ENCODE measurements at regions not wholly inside any gene's neighbourhood (a gene's known extent, or its start where the extent isn't known, plus 50 kb on each side); places are given as distances from the start of the nearest gene placed in this dataset.

- Histone ChIP-seq H3K36me3 (ENCODE audit: control insufficient read depth, insufficient read depth, low read length) (no peaks in the 10 kb centered on the region), H3K79me2 (ENCODE audit: control insufficient read depth, insufficient read depth, low read length) (no peaks in the 10 kb centered on the region), H3K4me1 (ENCODE audit: control insufficient read depth, extremely low read depth, insufficient read depth, low read length) (no peaks in the 10 kb centered on the region), H3K4me3 (replicated peaks in 1 of 4; ENCODE audit: control extremely low read depth in 1 of 4, insufficient read depth in 1 of 4, low read depth in 3 of 4, low read length in 4 of 4) (no peak overlapping the region), H3K27me3 (ENCODE audit: control insufficient read depth, insufficient read depth, low read length) (no peaks in the 10 kb centered on the region), H2AFZ (ENCODE audit: low read length) (no peak overlapping the region), H4K20me1 (ENCODE audit: control insufficient read depth, extremely low read depth, insufficient read depth, low read length) (no peaks in the 10 kb centered on the region), H3K4me2 (ENCODE audit: extremely low read depth, insufficient read depth, low read length) (no peak overlapping the region), H3K9ac (ENCODE audit: insufficient read depth, low read length) (no peak overlapping the region), H3K9me3 (ENCODE audit: control insufficient read depth, insufficient read depth, low read depth, low read length) (no peaks in the 10 kb centered on the region), H3K27ac (ENCODE audit: insufficient read depth, low read length) (no peak overlapping the region)
- no peak for DNase-seq (ENCODE audit: low read depth in 2 of 2)
- TF ChIP-seq EZH2 (IDR thresholded peaks at IDR 0.05; ENCODE audit: low read length, missing control alignments) = no peak
- TF ChIP-seq, protein P1, sequence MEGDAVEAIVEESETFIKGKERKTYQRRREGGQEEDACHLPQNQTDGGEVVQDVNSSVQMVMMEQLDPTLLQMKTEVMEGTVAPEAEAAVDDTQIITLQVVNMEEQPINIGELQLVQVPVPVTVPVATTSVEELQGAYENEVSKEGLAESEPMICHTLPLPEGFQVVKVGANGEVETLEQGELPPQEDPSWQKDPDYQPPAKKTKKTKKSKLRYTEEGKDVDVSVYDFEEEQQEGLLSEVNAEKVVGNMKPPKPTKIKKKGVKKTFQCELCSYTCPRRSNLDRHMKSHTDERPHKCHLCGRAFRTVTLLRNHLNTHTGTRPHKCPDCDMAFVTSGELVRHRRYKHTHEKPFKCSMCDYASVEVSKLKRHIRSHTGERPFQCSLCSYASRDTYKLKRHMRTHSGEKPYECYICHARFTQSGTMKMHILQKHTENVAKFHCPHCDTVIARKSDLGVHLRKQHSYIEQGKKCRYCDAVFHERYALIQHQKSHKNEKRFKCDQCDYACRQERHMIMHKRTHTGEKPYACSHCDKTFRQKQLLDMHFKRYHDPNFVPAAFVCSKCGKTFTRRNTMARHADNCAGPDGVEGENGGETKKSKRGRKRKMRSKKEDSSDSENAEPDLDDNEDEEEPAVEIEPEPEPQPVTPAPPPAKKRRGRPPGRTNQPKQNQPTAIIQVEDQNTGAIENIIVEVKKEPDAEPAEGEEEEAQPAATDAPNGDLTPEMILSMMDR (conservative IDR thresholded peaks at IDR 0.05 in 1 of 2, IDR thresholded peaks at IDR 0.05 in 1 of 2; ENCODE audit: low read depth in 1 of 2, low read length in 2 of 2) = no peak
These were observed 577.7 kb upstream of the NRG3 start for GRCh38 chr10:81297292-81297691.

DNA sequence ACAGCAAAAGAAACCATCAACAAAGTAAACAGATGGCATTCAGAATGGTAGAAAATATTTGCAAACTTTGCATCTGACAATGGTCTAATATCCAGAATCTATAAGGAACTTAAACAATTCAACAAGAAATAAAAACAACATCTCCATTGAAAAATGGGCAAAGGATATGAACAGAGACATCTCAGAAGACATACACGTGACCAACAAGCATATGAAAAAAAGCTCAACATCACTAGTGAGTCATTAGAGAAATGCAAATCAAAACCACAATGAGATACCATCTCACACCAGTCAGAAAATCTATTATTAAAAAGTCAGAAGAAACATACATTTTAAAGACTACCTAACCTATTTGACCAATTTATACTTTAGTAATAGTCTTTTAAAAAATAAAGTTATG is 571.3 kb upstream of the NRG3 start:
- H3K4me1 ChIP-seq (ENCODE audit: control insufficient read depth, extremely low read depth, insufficient read depth, low read length) = no peaks in the 10 kb centered on the region

DNA sequence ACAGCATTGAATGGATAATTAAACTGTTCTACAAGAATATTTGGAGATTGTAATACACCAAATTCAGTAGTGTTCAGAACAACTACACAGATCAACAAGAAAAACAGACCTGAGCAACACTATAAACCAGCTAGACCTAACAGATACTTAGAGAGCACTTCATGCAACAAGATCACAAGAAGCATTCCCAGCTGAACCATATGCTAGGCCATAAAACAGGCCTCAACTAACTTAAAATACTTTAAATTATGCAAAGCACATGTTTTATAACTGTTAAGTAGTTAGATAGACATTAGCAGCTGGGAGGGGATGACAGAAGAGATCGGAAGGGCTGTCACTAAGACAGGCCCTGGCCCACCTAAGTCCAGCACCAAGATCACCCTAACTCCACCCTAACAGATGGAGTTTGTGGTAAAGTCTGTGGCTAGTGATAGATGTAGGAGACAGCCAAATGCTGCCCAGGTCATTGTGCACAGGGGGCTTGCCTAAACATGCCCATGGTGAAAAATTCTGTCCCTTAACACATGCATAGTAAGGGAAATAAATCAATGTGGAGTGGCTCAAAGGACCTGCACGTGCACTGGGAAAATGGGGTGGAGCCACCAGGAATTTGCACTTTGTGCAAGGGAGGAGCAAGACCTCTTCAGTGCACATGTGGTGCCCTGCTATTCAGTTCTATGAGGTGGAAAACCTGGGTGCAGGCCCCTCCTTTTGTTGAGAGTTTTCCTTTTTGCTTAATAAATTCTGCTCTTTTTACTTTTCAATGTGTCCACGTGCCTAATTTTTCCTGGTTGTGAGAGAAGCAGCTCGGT is 567.8 kb upstream of the NRG3 start:
- no peaks in the 10 kb centered on the region for H3K4me1 ChIP-seq (ENCODE audit: control insufficient read depth, extremely low read depth, insufficient read depth, low read length)
- DNase-seq (ENCODE audit: low read depth in 2 of 2) = no peak
- no peak overlapping the region for H3K4me3 ChIP-seq (replicated peaks in 1 of 4; ENCODE audit: control extremely low read depth in 1 of 4, insufficient read depth in 1 of 4, low read depth in 3 of 4, low read length in 4 of 4)
- H3K27me3 ChIP-seq (ENCODE audit: control insufficient read depth, insufficient read depth, low read length) = no peaks in the 10 kb centered on the region
- H3K27ac ChIP-seq (ENCODE audit: insufficient read depth, low read length) = no peak overlapping the region
- no peaks in the 10 kb centered on the region for H3K79me2 ChIP-seq (ENCODE audit: control insufficient read depth, insufficient read depth, low read length)
- no peaks in the 10 kb centered on the region for H3K36me3 ChIP-seq (ENCODE audit: control insufficient read depth, insufficient read depth, low read length)
- H2AFZ ChIP-seq (ENCODE audit: low read length) = no peak overlapping the region
- TF ChIP-seq EZH2 (IDR thresholded peaks at IDR 0.05; ENCODE audit: low read length, missing control alignments) = no peak
- TF ChIP-seq, protein P1 (conservative IDR thresholded peaks at IDR 0.05 in 1 of 2, IDR thresholded peaks at IDR 0.05 in 1 of 2; ENCODE audit: low read depth in 1 of 2, low read length in 2 of 2) = no peak
- H3K9me3 ChIP-seq (ENCODE audit: control insufficient read depth, insufficient read depth, low read depth, low read length) = no peaks in the 10 kb centered on the region
- no peaks in the 10 kb centered on the region for H4K20me1 ChIP-seq (ENCODE audit: control insufficient read depth, extremely low read depth, insufficient read depth, low read length)
- H3K4me2 ChIP-seq (ENCODE audit: extremely low read depth, insufficient read depth, low read length) = no peak overlapping the region
- no peak overlapping the region for H3K9ac ChIP-seq (ENCODE audit: insufficient read depth, low read length)

More for the DNA sequence above, 571.3 kb upstream of the NRG3 start:
- Histone ChIP-seq H2AFZ (ENCODE audit: low read length) (no peak overlapping the region), H3K27ac (ENCODE audit: insufficient read depth, low read length) (no peak overlapping the region), H3K9ac (ENCODE audit: insufficient read depth, low read length) (no peak overlapping the region), H3K79me2 (ENCODE audit: control insufficient read depth, insufficient read depth, low read length) (no peaks in the 10 kb centered on the region), H3K4me2 (ENCODE audit: extremely low read depth, insufficient read depth, low read length) (no peak overlapping the region), H4K20me1 (ENCODE audit: control insufficient read depth, extremely low read depth, insufficient read depth, low read length) (no peaks in the 10 kb centered on the region), H3K27me3 (ENCODE audit: control insufficient read depth, insufficient read depth, low read length) (no peaks in the 10 kb centered on the region), H3K9me3 (ENCODE audit: control insufficient read depth, insufficient read depth, low read depth, low read length) (no peaks in the 10 kb centered on the region), H3K36me3 (ENCODE audit: control insufficient read depth, insufficient read depth, low read length) (no peaks in the 10 kb centered on the region), H3K4me3 (replicated peaks in 1 of 4; ENCODE audit: control extremely low read depth in 1 of 4, insufficient read depth in 1 of 4, low read depth in 3 of 4, low read length in 4 of 4) (no peak overlapping the region)
- DNase-seq (ENCODE audit: low read depth in 2 of 2) = no peak
- TF ChIP-seq EZH2 (IDR thresholded peaks at IDR 0.05; ENCODE audit: low read length, missing control alignments) = no peak
- TF ChIP-seq, protein P1 (conservative IDR thresholded peaks at IDR 0.05 in 1 of 2, IDR thresholded peaks at IDR 0.05 in 1 of 2; ENCODE audit: low read depth in 1 of 2, low read length in 2 of 2) = no peak

All from fibroblast of lung (primary cell).